Activated T-helper 17 cell treated with anti-CD3 and anti-CD28 coated beads, Interleukin-2, amount 50 U/mL, for 72 hours (primary cell): ENCODE measurements at regions not wholly inside any gene's neighbourhood (a gene's known extent, or its start where the extent isn't known, plus 50 kb on each side); places are given as distances from the start of the nearest gene placed in this dataset.

Experiments used
- ATAC-seq: fragments of 150-1000 bp; cut with Tn5 transposase; replicated peaks from 2 replicates; pipeline ENCODE4 v1.10.0; 2021; ENCODE audit warnings: mild to moderate bottlenecking, moderate library complexity
- H3K27ac Mint-ChIP-seq: one replicate; pipeline ENCODE4 v1.8.0; 2022; ENCODE audit warnings: mixed read lengths
- H3K27me3 Mint-ChIP-seq: one replicate; pipeline ENCODE4 v1.8.0; 2022; ENCODE audit warnings: mixed read lengths
- H3K36me3 Mint-ChIP-seq: one replicate; pipeline ENCODE4 v1.8.0; 2022; ENCODE audit warnings: low read depth, mild to moderate bottlenecking, mixed read lengths
- H3K4me1 Mint-ChIP-seq: one replicate; pipeline ENCODE4 v1.8.0; 2022; ENCODE audit warnings: mixed read lengths
- H3K4me3 Mint-ChIP-seq: one replicate; pipeline ENCODE4 v1.8.0; 2022; ENCODE audit warnings: mild to moderate bottlenecking, mixed read lengths
- H3K9me3 Mint-ChIP-seq: one replicate; pipeline ENCODE4 v1.8.0; 2022; ENCODE audit warnings: mixed read lengths

GRCh38 chr5:54895816-54896341 is 89.5 kb downstream of the ESM1 start:
- H3K9me3 Mint-ChIP-seq = no peaks in the 10 kb centered on the region
- peak overlapping the region; percentile 29 for H3K4me3 Mint-ChIP-seq
- H3K27ac Mint-ChIP-seq = no peak overlapping the region
- ATAC-seq = peak; percentile 18
- no peaks in the 10 kb centered on the region for H3K4me1 Mint-ChIP-seq
- H3K36me3 Mint-ChIP-seq = no peaks in the 10 kb centered on the region
- H3K27me3 Mint-ChIP-seq = peaks cover 50% of the 10 kb centered on the region

- Mint-ChIP-seq H3K9me3 (no peaks in the 10 kb centered on the region), H3K27ac (no peak overlapping the region), H3K27me3 (peaks cover 48% of the 10 kb centered on the region), H3K4me1 (no peaks in the 10 kb centered on the region), H3K4me3 (peak overlapping the region; percentile 29), H3K36me3 (no peaks in the 10 kb centered on the region)
- ATAC-seq = peak; percentile 35
Observed at GRCh38 chr5:54894957-54895815, 90.2 kb downstream of the ESM1 start.

- H3K9me3 Mint-ChIP-seq = no peaks in the 10 kb centered on the region
- H3K36me3 Mint-ChIP-seq = no peaks in the 10 kb centered on the region
- no peak for ATAC-seq
- peaks cover 56% of the 10 kb centered on the region for H3K27me3 Mint-ChIP-seq
- no peaks in the 10 kb centered on the region for H3K4me1 Mint-ChIP-seq
- no peak overlapping the region for H3K4me3 Mint-ChIP-seq
- H3K27ac Mint-ChIP-seq = no peak overlapping the region
Observed at GRCh38 chr5:54889826-54890225, 95.6 kb downstream of the ESM1 start.

- ATAC-seq = no peak
- H3K27me3 Mint-ChIP-seq = peaks cover 68% of the 10 kb centered on the region
- H3K27ac Mint-ChIP-seq = no peak overlapping the region
- H3K4me3 Mint-ChIP-seq = no peak overlapping the region
- peaks cover 6% of the 10 kb centered on the region for H3K36me3 Mint-ChIP-seq
- H3K4me1 Mint-ChIP-seq = peaks cover 7% of the 10 kb centered on the region
- no peaks in the 10 kb centered on the region for H3K9me3 Mint-ChIP-seq
Observed at GRCh38 chr5:54887663-54888062, 97.7 kb downstream of the ESM1 start.

- peaks cover 6% of the 10 kb centered on the region for H3K36me3 Mint-ChIP-seq
- H3K27me3 Mint-ChIP-seq = peaks cover 62% of the 10 kb centered on the region
- H3K4me3 Mint-ChIP-seq = no peak overlapping the region
- H3K4me1 Mint-ChIP-seq = peaks cover 7% of the 10 kb centered on the region
- H3K27ac Mint-ChIP-seq = no peak overlapping the region
- H3K9me3 Mint-ChIP-seq = no peaks in the 10 kb centered on the region
- no peak for ATAC-seq
Observed at GRCh38 chr5:54886866-54887265, 98.5 kb downstream of the ESM1 start.

GRCh38 chr5:54885636-54886035 is 99.8 kb downstream of the ESM1 start:
- no peaks in the 10 kb centered on the region for H3K9me3 Mint-ChIP-seq
- no peak overlapping the region for H3K4me3 Mint-ChIP-seq
- ATAC-seq = no peak
- H3K27me3 Mint-ChIP-seq = peaks cover 58% of the 10 kb centered on the region
- H3K36me3 Mint-ChIP-seq = peaks cover 6% of the 10 kb centered on the region
- H3K27ac Mint-ChIP-seq = no peak overlapping the region
- peaks cover 7% of the 10 kb centered on the region for H3K4me1 Mint-ChIP-seq

GRCh38 chr5:54884195-54884536 is 101.2 kb downstream of the ESM1 start:
- H3K4me3 Mint-ChIP-seq = peak overlapping the region; percentile 5
- H3K4me1 Mint-ChIP-seq = peaks cover 7% of the 10 kb centered on the region
- H3K27me3 Mint-ChIP-seq = peaks cover 53% of the 10 kb centered on the region
- H3K36me3 Mint-ChIP-seq = peaks cover 6% of the 10 kb centered on the region
- H3K9me3 Mint-ChIP-seq = no peaks in the 10 kb centered on the region
- H3K27ac Mint-ChIP-seq = no peak overlapping the region
- no peak for ATAC-seq

- H3K27me3 Mint-ChIP-seq = peaks cover 52% of the 10 kb centered on the region
- no peak overlapping the region for H3K27ac Mint-ChIP-seq
Observed at GRCh38 chr5:54883374-54884194, 101.8 kb downstream of the ESM1 start.

GRCh38 chr5:54882841-54883240 is 102.6 kb downstream of the ESM1 start:
- Mint-ChIP-seq H3K36me3 (peaks cover 6% of the 10 kb centered on the region), H3K27me3 (peaks cover 52% of the 10 kb centered on the region), H3K4me1 (peaks cover 7% of the 10 kb centered on the region), H3K27ac (no peak overlapping the region), H3K4me3 (peak overlapping the region; percentile 75), H3K9me3 (no peaks in the 10 kb centered on the region)
- ATAC-seq = no peak

More at GRCh38 chr5:54883374-54884194, 101.8 kb downstream of the ESM1 start:
- peaks cover 7% of the 10 kb centered on the region for H3K4me1 Mint-ChIP-seq
- H3K4me3 Mint-ChIP-seq = peak overlapping the region; percentile 75
- no peak for ATAC-seq
- peaks cover 6% of the 10 kb centered on the region for H3K36me3 Mint-ChIP-seq
- H3K9me3 Mint-ChIP-seq = no peaks in the 10 kb centered on the region

GRCh38 chr5:54882101-54882500 is 103.3 kb downstream of the ESM1 start:
- peak; percentile 57 for ATAC-seq
- peaks cover 7% of the 10 kb centered on the region for H3K4me1 Mint-ChIP-seq
- no peak overlapping the region for H3K4me3 Mint-ChIP-seq
- peaks cover 6% of the 10 kb centered on the region for H3K36me3 Mint-ChIP-seq
- H3K9me3 Mint-ChIP-seq = no peaks in the 10 kb centered on the region
- H3K27ac Mint-ChIP-seq = no peak overlapping the region
- H3K27me3 Mint-ChIP-seq = peaks cover 49% of the 10 kb centered on the region

- Mint-ChIP-seq H3K4me1 (peaks cover 7% of the 10 kb centered on the region), H3K9me3 (no peaks in the 10 kb centered on the region), H3K27ac (peak overlapping the region; percentile 42), H3K27me3 (peaks cover 50% of the 10 kb centered on the region), H3K4me3 (no peak overlapping the region), H3K36me3 (peaks cover 6% of the 10 kb centered on the region)
- peak; percentile 93 for ATAC-seq
Observed at GRCh38 chr5:54881286-54882005, 103.9 kb downstream of the ESM1 start.

GRCh38 chr5:54876976-54877375 is 108.4 kb downstream of the ESM1 start:
- peaks cover 40% of the 10 kb centered on the region for H3K27me3 Mint-ChIP-seq
- no peak overlapping the region for H3K4me3 Mint-ChIP-seq
- H3K4me1 Mint-ChIP-seq = no peaks in the 10 kb centered on the region
- H3K27ac Mint-ChIP-seq = no peak overlapping the region
- no peaks in the 10 kb centered on the region for H3K36me3 Mint-ChIP-seq
- ATAC-seq = no peak
- H3K9me3 Mint-ChIP-seq = no peaks in the 10 kb centered on the region

GRCh38 chr5:54876556-54876955 is 108.8 kb downstream of the ESM1 start:
- no peaks in the 10 kb centered on the region for H3K36me3 Mint-ChIP-seq
- H3K9me3 Mint-ChIP-seq = no peaks in the 10 kb centered on the region
- no peak overlapping the region for H3K27ac Mint-ChIP-seq
- no peaks in the 10 kb centered on the region for H3K4me1 Mint-ChIP-seq
- no peak for ATAC-seq
- H3K4me3 Mint-ChIP-seq = no peak overlapping the region
- H3K27me3 Mint-ChIP-seq = peaks cover 44% of the 10 kb centered on the region

GRCh38 chr5:54874337-54875021 is 110.9 kb downstream of the ESM1 start:
- Mint-ChIP-seq H3K4me3 (no peak overlapping the region), H3K27me3 (peaks cover 51% of the 10 kb centered on the region), H3K4me1 (no peaks in the 10 kb centered on the region), H3K27ac (no peak overlapping the region), H3K36me3 (no peaks in the 10 kb centered on the region), H3K9me3 (no peaks in the 10 kb centered on the region)
- no peak for ATAC-seq
